Activated CD8-positive, alpha-beta memory T cell treated with anti-CD3 and anti-CD28 coated beads for 48 hours (primary cell): ENCODE measurements at regions not wholly inside any gene's neighbourhood (a gene's known extent, or its start where the extent isn't known, plus 50 kb on each side); places are given as distances from the start of the nearest gene placed in this dataset.
"Not testable (repeated sequence)": the region's sequence is repeated elsewhere in the genome, so short reads cannot be mapped to it uniquely, and the experiment has no call there.

Experiments used
- DNase-seq, 3 experiments: peaks; one replicate each; pipeline ENCODE4 v3.0.0-alpha.2; 2020; ENCODE audit warnings: low read depth in 2 of 3, low spot score in 2 of 3

DNA sequence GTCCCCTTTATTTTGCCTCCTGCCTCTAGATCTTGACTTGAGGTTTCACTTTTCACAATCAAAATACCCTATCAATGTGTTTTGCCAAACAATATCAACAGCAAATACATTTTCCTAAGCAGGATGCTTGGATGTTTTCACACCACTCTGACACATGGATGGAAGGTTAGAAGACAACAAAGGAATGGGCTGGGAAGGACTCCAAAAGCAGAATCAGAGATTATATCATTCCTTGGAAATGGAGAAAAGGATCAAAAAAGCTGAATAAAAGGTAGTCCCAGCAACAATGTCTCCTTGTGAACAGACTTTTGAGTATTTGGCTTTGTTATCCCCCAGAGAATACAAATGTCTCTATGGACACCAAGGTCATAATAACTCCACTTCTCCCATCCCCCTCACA is 170.8 kb downstream of the ETAA1 start:
- no peak for DNase-seq

DNA sequence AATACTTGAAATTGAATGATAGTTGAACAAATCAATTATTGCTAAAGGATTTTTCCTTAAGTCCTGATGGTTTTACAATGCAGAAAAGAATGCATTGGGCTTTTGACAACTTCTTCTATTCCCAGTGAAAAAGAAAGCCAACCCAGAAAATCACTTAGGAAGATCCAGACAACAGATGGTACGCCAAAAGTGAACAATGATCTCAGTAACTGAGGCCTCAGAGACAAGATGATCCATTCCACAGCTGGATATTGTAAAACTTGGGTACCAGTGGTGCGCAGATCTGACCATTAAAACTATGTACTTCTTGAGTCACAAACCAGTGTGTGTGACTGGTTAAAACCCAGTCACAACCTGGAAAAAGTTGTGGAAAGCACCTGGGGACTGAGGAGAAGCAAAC is 173.5 kb downstream of the ETAA1 start:
- no peak for DNase-seq

- DNase-seq: no peak
These were observed 174.9 kb downstream of the ETAA1 start for GRCh38 chr2:67571785-67572718.

- DNase-seq: no peak
These were observed 175.7 kb downstream of the ETAA1 start for GRCh38 chr2:67572721-67573435.

GRCh38 chr2:67574230-67574629 is 177.1 kb downstream of the ETAA1 start:
- no peak for DNase-seq

- no peak for DNase-seq
These were observed 179.1 kb downstream of the ETAA1 start for GRCh38 chr2:67576226-67576625.

- no peak for DNase-seq
These were observed 179.9 kb downstream of the ETAA1 start for GRCh38 chr2:67576991-67577390.

DNA sequence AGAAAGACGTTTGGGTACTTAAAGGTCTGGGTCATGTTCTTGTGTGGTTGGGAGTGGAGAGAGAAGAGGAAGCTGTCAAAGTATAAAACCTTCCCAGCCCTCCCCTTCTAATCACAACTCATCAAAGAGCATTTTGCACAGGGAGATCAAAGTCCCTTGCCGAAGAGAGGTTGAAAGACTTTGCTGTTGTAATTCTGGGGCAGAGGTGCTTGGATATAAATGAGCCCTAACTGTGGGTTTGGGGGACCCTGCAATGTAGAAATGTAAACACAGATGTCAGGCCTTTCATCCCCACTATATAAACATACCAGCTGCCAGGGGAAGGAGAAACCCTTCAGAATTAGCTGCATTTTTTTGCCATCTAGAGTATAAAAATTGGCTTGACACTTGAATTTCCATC is 182.1 kb downstream of the ETAA1 start:
- no peak for DNase-seq

- no peak for DNase-seq
These were observed 182.7 kb downstream of the ETAA1 start for GRCh38 chr2:67579806-67580205.

DNA sequence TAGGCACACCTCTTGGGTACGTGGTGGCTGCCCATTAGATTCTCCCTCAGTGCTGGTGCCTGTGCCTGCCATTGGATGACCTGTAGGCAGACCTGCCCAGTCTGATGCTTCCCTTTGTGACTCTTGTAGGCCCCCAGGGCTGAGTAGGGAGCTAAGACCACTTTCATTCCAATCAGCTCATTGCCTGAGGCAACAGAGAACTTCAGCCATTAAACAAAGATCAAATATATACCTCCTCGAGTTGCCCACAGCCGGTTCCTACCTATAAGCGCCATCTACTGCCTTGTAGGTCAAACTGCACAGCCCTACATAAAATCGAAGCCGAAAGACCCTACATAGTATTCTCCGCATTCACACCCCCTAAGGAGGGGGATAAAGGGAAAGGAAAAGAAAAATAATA is 184.6 kb downstream of the ETAA1 start:
- DNase-seq: no peak

DNA sequence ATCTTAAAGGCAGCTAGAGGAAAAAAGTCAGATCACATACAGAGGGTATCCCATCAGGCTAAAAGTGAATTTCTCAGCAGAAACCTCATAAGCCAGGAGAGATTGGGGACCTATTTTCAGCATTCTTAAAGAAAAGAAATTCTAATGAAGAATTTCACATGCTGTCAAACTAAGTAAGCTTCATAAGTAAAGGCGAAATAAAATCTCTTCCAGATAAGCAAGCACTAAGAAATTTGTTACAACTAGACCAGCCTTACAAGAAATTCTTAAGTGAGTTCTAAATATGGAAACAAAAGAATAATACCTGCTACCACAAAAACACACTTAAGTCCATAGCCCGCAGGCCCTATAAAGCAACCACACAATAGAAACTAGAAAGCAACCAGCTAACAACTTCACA is 186.1 kb downstream of the ETAA1 start:
- DNase-seq: no peak

DNA sequence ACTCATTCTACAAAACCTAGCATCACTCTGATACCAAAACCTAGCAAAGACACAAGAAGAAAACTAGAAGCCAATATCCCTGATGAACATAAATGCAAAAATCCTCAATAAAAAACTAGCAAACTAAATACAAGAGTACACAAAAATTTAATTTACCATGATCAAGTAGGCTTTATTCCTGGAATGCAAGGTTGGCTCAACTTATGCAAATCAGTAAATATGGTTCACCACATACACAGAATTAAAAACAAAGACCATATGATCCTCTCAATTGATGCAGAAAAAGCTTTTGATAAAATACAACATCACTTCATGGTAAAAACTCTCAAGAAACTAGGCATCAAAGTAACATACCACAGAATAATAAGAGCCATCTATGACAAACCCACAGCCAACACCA is 188.3 kb downstream of the ETAA1 start:
- no peak for DNase-seq

DNA sequence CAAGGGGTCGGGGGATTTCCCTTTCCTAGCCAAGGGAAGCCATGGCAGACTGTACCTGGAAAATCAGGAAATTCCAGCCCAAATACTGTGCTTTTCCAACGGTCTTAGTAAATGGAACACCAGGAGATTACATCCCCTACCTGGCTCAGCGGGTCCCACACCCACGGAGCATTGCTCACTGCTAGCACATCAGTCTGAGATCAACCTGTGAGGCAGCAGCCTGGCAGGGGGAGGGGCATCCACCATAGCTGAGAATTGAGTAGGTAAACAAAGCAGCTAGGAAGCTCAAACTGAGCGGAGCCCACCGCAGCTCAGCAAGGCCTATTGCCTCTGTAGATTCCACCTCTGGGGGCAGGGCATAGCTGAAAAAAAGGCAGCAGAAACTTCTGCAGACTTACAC is 192.0 kb downstream of the ETAA1 start:
- DNase-seq: not testable (repeated sequence)

DNA sequence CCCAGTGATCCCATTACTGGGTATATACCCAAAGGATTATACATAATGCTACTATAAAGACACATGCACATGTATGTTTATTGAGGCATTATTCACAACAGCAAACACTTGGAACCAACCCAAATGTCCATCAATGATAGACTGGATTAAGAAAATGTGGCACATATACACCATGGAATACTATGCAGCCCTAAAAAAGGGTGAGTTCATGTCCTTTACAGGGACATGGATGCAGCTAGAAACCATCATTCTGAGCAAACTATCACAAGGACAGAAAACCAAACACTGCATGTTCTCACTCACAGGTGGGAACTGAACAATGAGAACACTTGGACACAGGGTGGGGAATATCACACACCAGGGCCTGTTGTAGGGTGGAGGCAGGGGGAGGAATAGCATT is 197.4 kb downstream of the ETAA1 start:
- not testable (repeated sequence) for DNase-seq

GRCh38 chr2:67596871-67597270 is 199.7 kb downstream of the ETAA1 start:
- DNase-seq: no peak

- no peak for DNase-seq
These were observed 202.4 kb downstream of the ETAA1 start for GRCh38 chr2:67599561-67599960.

- DNase-seq: no peak
These were observed 203.2 kb downstream of the ETAA1 start for GRCh38 chr2:67600222-67600871.

- DNase-seq: no peak
These were observed 203.8 kb downstream of the ETAA1 start for GRCh38 chr2:67600946-67601345.

- no peak for DNase-seq
These were observed 207.2 kb downstream of the ETAA1 start for GRCh38 chr2:67604360-67604759.

- DNase-seq: no peak
These were observed 215.5 kb downstream of the ETAA1 start for GRCh38 chr2:67612576-67613042.

- no peak for DNase-seq
These were observed 216.1 kb downstream of the ETAA1 start for GRCh38 chr2:67613227-67613626.

DNA sequence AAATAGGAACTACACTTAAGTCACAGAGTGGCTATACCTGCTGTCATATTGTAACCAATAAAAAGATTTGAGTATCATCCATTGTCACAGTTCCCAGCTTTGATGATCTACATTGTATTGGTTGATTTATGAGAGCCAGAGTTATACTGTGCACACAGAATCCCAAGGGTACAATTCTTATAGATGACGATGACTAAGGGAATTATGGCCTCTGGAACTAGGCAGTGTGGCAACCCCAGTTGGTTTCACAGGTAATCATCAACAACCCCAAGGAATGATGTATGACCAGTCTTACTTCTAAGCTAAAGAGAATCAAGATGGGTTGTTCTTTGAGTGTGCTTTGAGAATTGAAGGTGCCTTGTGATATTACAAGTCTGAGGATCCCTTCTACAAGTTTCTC is 217.3 kb downstream of the ETAA1 start:
- no peak for DNase-seq
